ENCODE measurements at regions not wholly inside any gene's neighbourhood (a gene's known extent, or its start where the extent isn't known, plus 50 kb on each side); places are given as distances from the start of the nearest gene placed in this dataset.

GRCh38 chr7:25430200-25430931 is 202.1 kb upstream of the NPVF start:
- POLR2A ChIA-PET, result no interaction called here
- CTCF ChIA-PET, result no interaction called here
- no peak for TF ChIP-seq CTCF (IDR thresholded peaks at IDR 0.05; ENCODE audit: insufficient read depth, low read length, missing control alignments)

GRCh38 chr7:25431956-25432450 is 203.7 kb upstream of the NPVF start:
- no peak for TF ChIP-seq CTCF (IDR thresholded peaks at IDR 0.05; ENCODE audit: insufficient read depth, low read length, missing control alignments)
- ChIA-PET POLR2A (no interaction called here), CTCF (no interaction called here)
- DNase-seq (ENCODE audit: low read depth, low spot score), result no peak
- no peak overlapping the region for H3K4me3 ChIP-seq (ENCODE audit: low read depth, low read length)

More at GRCh38 chr7:25430200-25430931, 202.1 kb upstream of the NPVF start:
- H3K4me3 ChIP-seq (ENCODE audit: low read depth, low read length), result no peak overlapping the region
- no peak for DNase-seq (ENCODE audit: low read depth, low spot score)

- TF ChIP-seq CTCF (IDR thresholded peaks at IDR 0.05; ENCODE audit: insufficient read depth, low read length, missing control alignments), result no peak
- ChIA-PET CTCF (no interaction called here), POLR2A (no interaction called here)
- no peak for DNase-seq (ENCODE audit: low read depth, low spot score)
- H3K4me3 ChIP-seq (ENCODE audit: low read depth, low read length), result no peak overlapping the region
Observed at GRCh38 chr7:25432807-25433206, 204.5 kb upstream of the NPVF start.

- TF ChIP-seq CTCF (IDR thresholded peaks at IDR 0.05; ENCODE audit: insufficient read depth, low read length, missing control alignments), result no peak
- ChIA-PET POLR2A (no interaction called here), CTCF (no interaction called here)
- no peak overlapping the region for H3K4me3 ChIP-seq (ENCODE audit: low read depth, low read length)
- no peak for DNase-seq (ENCODE audit: low read depth, low spot score)
Observed at GRCh38 chr7:25436413-25436812, 208.1 kb upstream of the NPVF start.

- TF ChIP-seq CTCF (IDR thresholded peaks at IDR 0.05; ENCODE audit: insufficient read depth, low read length, missing control alignments), result no peak
- DNase-seq (ENCODE audit: low read depth, low spot score), result no peak
- POLR2A ChIA-PET, result no interaction called here
- H3K4me3 ChIP-seq (ENCODE audit: low read depth, low read length), result no peak overlapping the region
- CTCF ChIA-PET, result no interaction called here
Observed at GRCh38 chr7:25437308-25437707, 209.0 kb upstream of the NPVF start.

- DNase-seq (ENCODE audit: low read depth, low spot score), result no peak
- POLR2A ChIA-PET, result no interaction called here
Observed at GRCh38 chr7:25444991-25445390, 216.7 kb upstream of the NPVF start.

More at GRCh38 chr7:25444991-25445390, 216.7 kb upstream of the NPVF start:
- no peak overlapping the region for H3K4me3 ChIP-seq (ENCODE audit: low read depth, low read length)
- CTCF ChIA-PET, result no interaction called here
- TF ChIP-seq CTCF (IDR thresholded peaks at IDR 0.05; ENCODE audit: insufficient read depth, low read length, missing control alignments), result no peak

Data from AG04449 (cell line).